ENCODE measurements at regions not wholly inside any gene's neighbourhood (a gene's known extent, or its start where the extent isn't known, plus 50 kb on each side); places are given as distances from the start of the nearest gene placed in this dataset.
"Not testable (repeated sequence)": the region's sequence is repeated elsewhere in the genome, so short reads cannot be mapped to it uniquely, and the experiment has no call there.

DNA sequence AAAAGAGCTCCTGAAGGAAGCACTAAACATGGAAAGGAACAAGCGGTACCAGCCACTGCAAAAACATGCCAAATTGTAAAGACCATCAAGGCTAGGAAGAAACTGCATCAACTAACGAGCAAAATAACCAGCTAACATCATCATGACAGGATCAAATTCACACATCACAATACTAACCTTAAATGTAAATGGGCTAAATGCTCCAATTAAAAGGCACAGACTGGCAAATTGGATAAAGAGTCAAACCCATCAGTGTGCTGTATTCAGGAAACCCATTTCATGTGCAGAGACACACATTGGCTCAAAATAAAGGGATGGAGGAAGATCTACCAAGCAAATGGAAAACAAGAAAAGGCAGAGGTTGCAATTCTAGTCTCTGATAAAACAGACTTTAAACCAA is 69.7 kb upstream of the CCT8L2 start:
- TF ChIP-seq, protein P1, sequence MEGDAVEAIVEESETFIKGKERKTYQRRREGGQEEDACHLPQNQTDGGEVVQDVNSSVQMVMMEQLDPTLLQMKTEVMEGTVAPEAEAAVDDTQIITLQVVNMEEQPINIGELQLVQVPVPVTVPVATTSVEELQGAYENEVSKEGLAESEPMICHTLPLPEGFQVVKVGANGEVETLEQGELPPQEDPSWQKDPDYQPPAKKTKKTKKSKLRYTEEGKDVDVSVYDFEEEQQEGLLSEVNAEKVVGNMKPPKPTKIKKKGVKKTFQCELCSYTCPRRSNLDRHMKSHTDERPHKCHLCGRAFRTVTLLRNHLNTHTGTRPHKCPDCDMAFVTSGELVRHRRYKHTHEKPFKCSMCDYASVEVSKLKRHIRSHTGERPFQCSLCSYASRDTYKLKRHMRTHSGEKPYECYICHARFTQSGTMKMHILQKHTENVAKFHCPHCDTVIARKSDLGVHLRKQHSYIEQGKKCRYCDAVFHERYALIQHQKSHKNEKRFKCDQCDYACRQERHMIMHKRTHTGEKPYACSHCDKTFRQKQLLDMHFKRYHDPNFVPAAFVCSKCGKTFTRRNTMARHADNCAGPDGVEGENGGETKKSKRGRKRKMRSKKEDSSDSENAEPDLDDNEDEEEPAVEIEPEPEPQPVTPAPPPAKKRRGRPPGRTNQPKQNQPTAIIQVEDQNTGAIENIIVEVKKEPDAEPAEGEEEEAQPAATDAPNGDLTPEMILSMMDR (IDR thresholded peaks at IDR 0.05) = not testable (repeated sequence)
- TF ChIP-seq POLR2A, POLR2AphosphoS5 (IDR thresholded peaks at IDR 0.05): not testable (repeated sequence)

All from suprapubic skin (tissue), 4 donors.